K562 (cell line): ENCODE measurements at regions not wholly inside any gene's neighbourhood (a gene's known extent, or its start where the extent isn't known, plus 50 kb on each side); places are given as distances from the start of the nearest gene placed in this dataset.

Experiments
- ATAC-seq: fragments of 200-7000 bp; cut with Tn5 transposase; 3 replicates; pipeline ENCODE4 v1.9.1; 2020; ENCODE audit warnings: moderate library complexity
- BruUV-seq: library from RNA; stranded (reverse); fragments of 400-500 nt; replicated peaks from 2 replicates; lab custom pipeline; 2021; lab: Mats Ljungman, UMichigan
- CTCF ChIA-PET: fragments of 300-600 bp; formaldehyde crosslinking; extraction: SDS; loops from one replicate; lab custom pipeline; 2021; ENCODE audit warnings: low intra/inter-chr PET ratio; lab: Yijun Ruan, JAX
- POLR2A ChIA-PET: fragments of 300-600, 350-650 bp; sonication (Branson Sonifier 250); formaldehyde crosslinking; extraction: SDS; loops from one replicate; lab custom pipeline; 2021; ENCODE audit warnings: antibody characterized with exemption, inconsistent platforms; lab: Yijun Ruan, JAX
- DNase-seq, 4 experiments: peaks; one replicate each; pipeline versions ENCODE4 v3.0.0 to v3.0.0-alpha.2; 2011 to 2018; ENCODE audit warnings: low spot score in 3 of 4, mixed read lengths in 3 of 4; ENCODE audit errors: extremely low read depth in 1 of 4
- FAIRE-seq: peaks from 2 replicates; lab custom pipeline; 2011; peaks lifted over from hg19 to GRCh38; lab: Jason Lieb, UNC
- H2AFZ ChIP-seq: 2 replicates; pipeline ENCODE4 v1.6.0; 2011; ENCODE audit warnings: low read depth, low read length, control low read depth, inconsistent platforms
- H3K27ac ChIP-seq: fragments of 200-600 bp; 3 replicates; pipeline ENCODE4 v1.8.0; 2011; ENCODE audit warnings: low read depth, mild to moderate bottlenecking, control low read depth, inconsistent platforms, low read length, moderate library complexity, mixed read lengths; ENCODE audit errors: extremely low read depth
- H3K27me3 ChIP-seq, 2 experiments: fragments of 300-600 bp in 1 of 2; 2 replicates in 1 of 2; 3 replicates in 1 of 2; pipeline versions ENCODE4 v1.6.0 to v1.8.0; 2011; ENCODE audit warnings: inconsistent platforms in 2 of 2, low read length in 2 of 2, mild to moderate bottlenecking in 1 of 2, mixed read lengths in 1 of 2, moderate library complexity in 1 of 2; ENCODE audit not compliant: control insufficient read depth in 2 of 2, insufficient read depth in 2 of 2
- H3K36me3 ChIP-seq: fragments of 300-600 bp; 3 replicates; pipeline ENCODE4 v1.8.0; 2011; ENCODE audit warnings: mild to moderate bottlenecking, low read length, inconsistent platforms; ENCODE audit not compliant: control insufficient read depth, insufficient read depth
- H3K4me1 ChIP-seq, 2 experiments: fragments of 200-600 bp in 1 of 2; replicated peaks in 1 of 2; 2 replicates in 1 of 2; 3 replicates in 1 of 2; pipeline versions ENCODE4 v1.5.1 to v1.8.0; 2011; ENCODE audit warnings: inconsistent platforms in 2 of 2, low read length in 2 of 2, mild to moderate bottlenecking in 1 of 2, mixed read lengths in 1 of 2, moderate library complexity in 1 of 2; ENCODE audit not compliant: control insufficient read depth in 2 of 2, insufficient read depth in 2 of 2
- H3K4me2 ChIP-seq: 2 replicates; pipeline ENCODE4 v1.6.1; 2011; ENCODE audit warnings: low read length, control low read depth, inconsistent platforms, mixed read lengths; ENCODE audit not compliant: insufficient read depth
- H3K4me3 ChIP-seq: fragments of 200-600 bp; sonication (generic), shearing (Covaris generic); 2 replicates; pipeline ENCODE4 v1.5.1; 2016; ENCODE audit warnings: control low read depth, inconsistent platforms
- H3K79me2 ChIP-seq: fragments of 200-600 bp; 3 replicates; pipeline ENCODE4 v1.8.0; 2011; ENCODE audit warnings: low read length, inconsistent platforms; ENCODE audit not compliant: control insufficient read depth, insufficient read depth
- H3K9ac ChIP-seq, 2 experiments: 2 replicates each; pipeline versions ENCODE4 v1.6.0 to v1.6.1; 2011; ENCODE audit warnings: low read depth in 2 of 2, low read length in 2 of 2, control low read depth in 1 of 2, inconsistent platforms in 1 of 2, mild to moderate bottlenecking in 1 of 2, mixed read lengths in 1 of 2; ENCODE audit not compliant: insufficient read depth in 1 of 2
- H3K9me1 ChIP-seq: one replicate; pipeline ENCODE4 v1.6.0; 2011; ENCODE audit warnings: inconsistent platforms, mild to moderate bottlenecking, low read length, moderate library complexity; ENCODE audit not compliant: control insufficient read depth, insufficient read depth
- H3K9me3 ChIP-seq: replicated peaks from 2 replicates; pipeline ENCODE4 v1.5.1; 2011; ENCODE audit warnings: low read depth, low read length, inconsistent platforms; ENCODE audit not compliant: control insufficient read depth, insufficient read depth
- H4K20me1 ChIP-seq: replicated peaks from 2 replicates; pipeline ENCODE4 v1.6.1; 2011; ENCODE audit warnings: low read length, inconsistent platforms, mixed read lengths; ENCODE audit not compliant: control insufficient read depth, insufficient read depth
- CC2D1A ChIP-seq: fragments of 450-650 bp; IDR thresholded peaks from 2 replicates; pipeline ENCODE4 v1.6.1; 2017; ENCODE audit warnings: mild to moderate bottlenecking
- HNRNPK ChIP-seq: fragments of 200-400 bp; formaldehyde crosslinking; IDR thresholded peaks from one replicate; pipeline ENCODE4 v1.6.1; 2018; ENCODE audit warnings: mild to moderate bottlenecking, low read depth, low read length; ENCODE audit not compliant: poor library complexity, severe bottlenecking
- HNRNPL ChIP-seq: fragments of 200-400 bp; formaldehyde crosslinking; IDR thresholded peaks from 2 replicates; pipeline ENCODE4 v1.6.1; 2017; ENCODE audit warnings: low read depth, mild to moderate bottlenecking, low read length
- NFE2L1 ChIP-seq: fragments of 450-650 bp; IDR thresholded peaks from 2 replicates; pipeline ENCODE4 v1.6.1; 2016; ENCODE audit warnings: missing genetic modification characterization, low read depth, mild to moderate bottlenecking, missing compliant biosample characterization, moderate library complexity, borderline replicate concordance
- NR0B1 ChIP-seq: fragments of 450-650 bp; IDR thresholded peaks from one replicate; pipeline ENCODE4 v1.6.1; 2018; ENCODE audit warnings: mild to moderate bottlenecking, moderate library complexity; ENCODE audit not compliant: partially characterized antibody
- PBX2 ChIP-seq, 2 experiments: IDR thresholded peaks in 1 of 2; conservative IDR thresholded peaks in 1 of 2; 2 replicates each; pipeline ENCODE4 v1.6.1; 2016; ENCODE audit warnings: low read depth in 2 of 2, mild to moderate bottlenecking in 1 of 2, missing compliant biosample characterization in 1 of 2, missing genetic modification characterization in 1 of 2, moderate library complexity in 1 of 2
- POLR2G ChIP-seq: fragments of 200-400 bp; formaldehyde crosslinking; IDR thresholded peaks from 2 replicates; pipeline ENCODE4 v1.6.1; 2017; ENCODE audit warnings: low read depth, mild to moderate bottlenecking, antibody characterized with exemption, low read length, moderate library complexity
- PRPF4 ChIP-seq: fragments of 200-400 bp; formaldehyde crosslinking; IDR thresholded peaks from one replicate; pipeline ENCODE4 v1.6.1; 2017; ENCODE audit warnings: low read length, low read depth, mild to moderate bottlenecking; ENCODE audit not compliant: insufficient read depth, poor library complexity, severe bottlenecking
- SAP30 ChIP-seq: fragments of 200-600 bp; sonication (generic); IDR thresholded peaks from 2 replicates; pipeline ENCODE4 v1.6.1; 2012; ENCODE audit warnings: borderline replicate concordance, low read depth, mild to moderate bottlenecking, moderate library complexity, low read length, control low read depth, inconsistent platforms; ENCODE audit not compliant: insufficient read depth, poor library complexity, severe bottlenecking
- TRIM24 ChIP-seq, 2 experiments: fragments of 450-650 bp; IDR thresholded peaks; 2 replicates each; pipeline ENCODE4 v1.6.1; 2016
- ZBTB5 ChIP-seq: fragments of 450-650 bp; IDR thresholded peaks from 2 replicates; pipeline ENCODE4 v1.6.1; 2017; ENCODE audit warnings: antibody characterized with exemption
- ZBTB8A ChIP-seq: fragments of 450-650 bp; IDR thresholded peaks from 2 replicates; pipeline ENCODE4 v1.6.1; 2018; ENCODE audit warnings: mild to moderate bottlenecking, moderate library complexity; ENCODE audit not compliant: partially characterized antibody
- ZNF239 ChIP-seq: fragments of 250-450 bp; sonication (Bioruptor Pico); IDR thresholded peaks from 2 replicates; pipeline ENCODE4 v1.4.0; 2020; ENCODE audit warnings: mild to moderate bottlenecking
- ZNF41 ChIP-seq: fragments of 250-450 bp; sonication (Bioruptor Pico); conservative IDR thresholded peaks from 2 replicates; pipeline ENCODE4 v1.4.0; 2020; ENCODE audit warnings: mild to moderate bottlenecking
- ZNF507 ChIP-seq: conservative IDR thresholded peaks from 2 replicates; pipeline ENCODE4 v1.6.1; 2017; ENCODE audit warnings: missing genetic modification characterization, missing compliant biosample characterization
- ZNF707 ChIP-seq: fragments of 250-450 bp; sonication (Bioruptor Pico); conservative IDR thresholded peaks from 2 replicates; pipeline ENCODE4 v1.8.0; 2022; ENCODE audit warnings: inconsistent platforms, mild to moderate bottlenecking, moderate library complexity
- WGBS: fragments of 100-300 bp; shearing (Covaris generic); methylation state at CpG from one replicate; pipeline ENCODE4 v1.1.6; 2016; ENCODE audit warnings: low coverage, mixed read lengths; ENCODE audit not compliant: insufficient coverage; ENCODE audit errors: missing lambda C conversion rate; 5-methylcytosine and 5-hydroxymethylcytosine counted together
- in situ Hi-C: fragments of 300-500 bp; cut with MboI; formaldehyde crosslinking; loops from 4 replicates; pipeline ENCODE4 v1.15.0; 2018; ENCODE audit warnings: inconsistent platforms, mixed read lengths
- intact Hi-C: fragments of 100-400 bp; cut with micrococcal nuclease; formaldehyde crosslinking; loops from 2 replicates; pipeline ENCODE4 v1.14.2; 2022

GRCh38 chr7:68642727-68643126 is 955.5 kb upstream of the AUTS2 start:
- Histone ChIP-seq H3K4me3 (no peak overlapping the region), H3K9ac (no peak overlapping the region), H3K27ac (no peak overlapping the region), H3K4me1 (no peaks in the 10 kb centered on the region), H3K4me2 (no peak overlapping the region), H3K27me3 (no peaks in the 10 kb centered on the region), H3K79me2 (no peaks in the 10 kb centered on the region), H4K20me1 (no peaks in the 10 kb centered on the region), H3K36me3 (no peaks in the 10 kb centered on the region), H3K9me3 (no peaks in the 10 kb centered on the region), H2AFZ (no peak overlapping the region), H3K9me1 (no peaks in the 10 kb centered on the region)
- no peak for ATAC-seq
- intact Hi-C loops, result no loop called here
- 3% methylated on average over 3 of the region's 3 CpGs for WGBS
- CTCF ChIA-PET, result no interaction called here
- no peak for DNase-seq
- no peak for TF ChIP-seq PRPF4
- TF ChIP-seq CC2D1A, result no peak
- no peak for TF ChIP-seq PBX2 (CRISPR knock-in tag; IDR thresholded peaks at IDR 0.05; ENCODE audit: low read depth)
- no peak for TF ChIP-seq PBX2 (tag; conservative IDR thresholded peaks at IDR 0.05; ENCODE audit: low read depth)
- TF ChIP-seq NR0B1, result no peak
- no peak for TF ChIP-seq SAP30
- no peak for TF ChIP-seq ZNF707 (CRISPR knock-in tag)
- no peak for TF ChIP-seq POLR2G
- no peak for TF ChIP-seq ZBTB8A
- TF ChIP-seq ZBTB5, result no peak
- no peak for TF ChIP-seq HNRNPL
- TF ChIP-seq HNRNPK, result no peak
- no peak for TF ChIP-seq NFE2L1 (tag)
- no peak for TF ChIP-seq ZNF507 (tag)
- no peak for TF ChIP-seq ZNF41 (CRISPR knock-in tag)
- no peak for TF ChIP-seq ZNF239 (CRISPR knock-in tag)
- TF ChIP-seq TRIM24 (IDR thresholded peaks at IDR 0.05), result no peak
- POLR2A ChIA-PET, result no interaction called here
- in situ Hi-C loops, result no loop called here
- FAIRE-seq, result no peak
- no TSS peak for BruUV-seq
